Pulmonary artery endothelial cell (primary cell): ENCODE measurements at regions not wholly inside any gene's neighbourhood (a gene's known extent, or its start where the extent isn't known, plus 50 kb on each side); places are given as distances from the start of the nearest gene placed in this dataset.
A peak's percentile ranks its signal among the peaks of the same experiment; 100 is the strongest.

ENCODE experiments used
- DNase-seq: peaks from one replicate; pipeline ENCODE4 v3.0.0-alpha.2; 2011; ENCODE audit warnings: low read depth, low spot score

DNA sequence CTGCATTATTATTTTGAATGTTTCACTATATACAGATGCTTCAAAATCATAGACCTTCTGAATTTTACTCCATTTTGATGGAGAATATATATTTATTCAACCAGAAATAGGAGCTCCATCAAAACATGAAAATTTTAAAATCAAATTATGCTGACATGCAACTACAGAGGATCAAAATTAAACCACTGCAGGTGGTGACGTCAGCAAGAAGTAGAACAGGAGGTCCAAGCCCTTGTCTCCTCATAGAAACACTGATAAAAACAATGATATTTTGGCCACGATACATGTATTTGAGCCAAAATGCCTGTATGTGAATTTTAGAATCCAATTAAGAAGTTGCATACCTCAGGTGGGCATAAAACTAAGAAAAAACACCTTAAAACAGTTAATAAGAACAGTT, 236.6 kb upstream of the FBXL7 start:
- DNase-seq = no peak

DNA sequence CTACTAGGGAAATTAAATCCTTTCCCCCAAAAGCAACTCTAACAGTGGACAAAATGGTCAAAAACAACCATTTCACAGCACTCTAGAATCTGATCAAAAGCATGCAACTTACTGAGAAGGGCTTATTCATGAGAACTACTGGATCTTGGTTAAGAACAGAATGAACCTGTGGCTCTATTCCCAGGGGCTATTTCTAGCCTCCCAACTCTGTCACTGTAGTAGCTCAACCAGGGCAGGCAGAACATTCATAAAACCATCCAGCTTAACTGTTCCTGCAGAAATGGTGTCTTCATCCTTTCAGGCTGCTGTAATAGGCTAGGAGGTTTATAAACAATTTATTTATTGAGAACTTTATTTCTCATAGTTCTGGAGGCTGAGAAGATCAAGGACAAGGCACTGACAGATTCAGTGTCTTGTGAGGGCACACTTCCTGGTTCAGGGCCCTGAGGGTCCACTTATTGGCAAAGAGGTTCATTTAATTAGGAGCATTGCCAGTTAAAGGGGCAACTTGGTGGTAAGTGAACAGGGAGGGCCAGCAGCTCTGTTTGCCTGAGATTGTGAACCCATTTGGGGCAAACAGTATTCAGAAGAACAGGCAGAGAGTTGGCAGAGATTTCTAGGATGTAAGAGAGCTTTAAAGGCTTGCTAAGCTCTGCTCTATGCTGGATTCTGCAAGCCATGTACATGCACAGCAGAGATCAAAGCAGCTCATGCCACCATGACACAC, 238.5 kb upstream of the FBXL7 start:
- no peak for DNase-seq

DNA sequence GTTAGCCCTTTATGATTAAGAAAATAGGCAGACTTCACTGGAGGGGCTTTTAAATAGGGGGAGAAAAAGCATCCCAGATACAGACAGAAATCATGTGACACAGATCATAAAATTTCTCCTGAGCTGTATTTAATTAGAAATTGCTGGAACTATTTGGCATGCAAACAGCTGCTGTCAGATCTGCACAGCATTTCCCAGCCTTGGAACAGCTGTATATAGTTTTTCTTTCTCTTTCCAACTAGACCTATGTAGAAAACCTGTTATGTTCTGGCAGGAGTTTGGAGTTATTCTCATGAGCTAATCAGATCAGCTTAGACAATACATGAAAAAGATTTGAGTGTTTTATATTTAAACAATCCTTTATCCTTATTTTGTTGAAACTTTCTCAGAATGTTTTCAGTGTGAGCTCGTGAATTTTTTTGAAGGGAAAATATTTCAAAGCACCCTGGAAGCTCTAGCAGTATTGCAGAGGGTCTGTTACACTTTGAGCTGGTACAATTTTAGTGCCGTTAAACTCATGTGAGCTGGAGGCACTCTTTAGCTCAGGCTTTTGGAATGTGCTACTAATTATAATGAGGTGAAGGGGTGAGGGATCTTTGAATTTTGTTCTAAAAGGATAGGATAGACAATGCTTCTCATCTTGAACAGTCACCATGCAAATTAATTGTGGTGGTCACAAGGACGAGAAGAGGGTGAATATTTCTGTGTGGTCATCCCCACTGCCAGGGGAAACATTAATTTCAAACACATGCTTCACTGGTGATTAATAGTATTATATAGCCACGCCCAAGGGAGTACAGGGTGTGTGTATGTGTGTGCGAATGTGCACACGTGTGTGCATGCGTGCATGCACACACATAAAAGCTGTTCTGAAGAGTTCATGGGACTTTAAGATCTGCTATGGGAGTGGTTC, 239.4 kb upstream of the FBXL7 start:
- no peak for DNase-seq

DNA sequence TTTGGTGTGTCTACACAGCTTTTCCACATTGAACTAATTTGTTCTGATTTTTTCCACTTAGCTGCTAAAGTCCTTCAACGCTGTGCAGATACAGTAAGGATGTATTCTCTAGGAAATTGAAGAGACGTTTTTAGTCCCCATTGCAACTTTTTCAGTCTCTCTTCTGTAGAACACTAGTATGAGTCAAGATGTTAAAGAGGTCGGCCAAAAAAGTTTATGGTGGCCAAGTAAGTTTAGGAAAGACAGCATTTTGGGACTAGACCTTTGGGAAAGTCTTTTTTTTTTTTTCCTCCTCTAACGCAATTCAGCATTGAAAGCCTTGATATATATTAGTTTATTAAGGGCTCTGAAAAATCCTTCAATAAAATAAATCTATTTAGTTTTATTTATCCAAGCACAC, 243.5 kb upstream of the FBXL7 start:
- DNase-seq = no peak

DNA sequence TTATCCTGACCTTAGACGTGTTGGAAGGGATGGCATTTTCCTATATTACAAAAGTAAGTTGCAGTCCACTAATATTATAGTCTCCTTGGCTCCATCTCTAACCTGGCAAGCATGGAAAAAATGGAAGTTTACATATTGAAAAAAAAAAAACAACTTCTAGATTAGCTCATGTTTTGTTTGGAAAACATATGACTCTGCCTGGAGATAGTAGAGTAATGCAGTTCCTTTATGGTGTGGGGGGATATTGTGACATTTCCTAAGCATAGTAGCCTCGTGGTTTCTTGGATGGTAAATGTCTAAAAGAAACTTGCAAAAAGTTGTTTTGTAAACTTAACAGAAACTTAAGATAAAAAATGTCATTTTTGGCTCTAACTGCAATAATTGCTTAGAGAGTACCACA, 244.4 kb upstream of the FBXL7 start:
- DNase-seq = no peak

DNA sequence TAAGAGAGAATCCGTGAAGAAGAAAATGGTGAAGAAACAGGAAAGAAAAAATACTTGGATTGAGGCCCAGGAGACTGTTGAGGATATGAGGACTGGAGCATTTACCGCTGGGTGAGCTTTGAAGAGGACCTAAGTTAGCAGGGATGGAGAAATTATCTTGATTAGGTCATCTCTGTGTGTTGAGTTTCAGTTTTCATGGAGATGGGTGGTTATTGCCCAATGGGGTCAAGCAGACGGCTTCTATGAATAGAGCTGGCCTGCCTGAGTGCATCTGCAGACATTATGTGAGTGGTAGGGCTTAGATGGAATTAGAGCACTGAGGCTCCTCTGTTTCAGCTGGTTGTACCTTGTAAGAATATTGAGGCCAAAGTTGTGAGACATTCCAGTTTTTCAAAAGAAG, 245.4 kb upstream of the FBXL7 start:
- DNase-seq = no peak

DNA sequence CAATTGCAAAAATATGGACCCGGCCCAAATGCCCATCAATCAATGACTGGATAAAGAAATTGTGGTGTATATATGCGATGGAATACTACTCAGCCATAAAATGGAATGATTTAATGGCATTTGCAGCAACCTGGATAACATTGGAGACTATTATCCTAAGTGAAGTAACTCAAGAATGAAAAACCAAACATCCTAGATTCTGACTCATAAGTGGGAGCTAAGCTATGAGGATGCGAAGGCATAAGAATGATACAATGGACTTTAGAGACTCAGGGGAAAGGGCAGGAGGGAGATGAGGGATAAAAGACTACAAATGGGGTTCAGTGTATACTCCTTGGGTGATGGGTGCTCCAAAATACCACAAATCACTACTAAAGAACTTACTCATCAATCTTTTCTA, 247.6 kb upstream of the FBXL7 start:
- DNase-seq = no peak

DNA sequence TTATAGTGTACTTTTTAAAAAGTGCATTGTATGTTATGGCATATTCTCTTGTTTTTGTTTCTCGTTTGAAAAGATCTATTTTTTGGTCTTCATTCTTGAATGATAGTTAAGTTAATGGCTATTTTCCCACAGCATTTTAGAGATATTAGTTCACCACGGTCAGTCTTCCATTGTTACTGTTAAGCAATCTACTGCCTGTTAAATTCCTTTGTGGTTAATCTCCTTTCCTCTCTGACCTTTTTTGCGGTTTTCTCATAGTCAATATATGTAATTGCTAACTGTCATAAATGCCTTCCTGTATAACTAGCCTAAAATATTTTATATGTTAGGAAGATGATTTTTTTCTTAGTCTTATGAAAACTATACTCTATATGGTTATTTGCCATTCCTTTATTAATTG, 250.8 kb upstream of the FBXL7 start:
- peak; percentile 17 for DNase-seq

DNA sequence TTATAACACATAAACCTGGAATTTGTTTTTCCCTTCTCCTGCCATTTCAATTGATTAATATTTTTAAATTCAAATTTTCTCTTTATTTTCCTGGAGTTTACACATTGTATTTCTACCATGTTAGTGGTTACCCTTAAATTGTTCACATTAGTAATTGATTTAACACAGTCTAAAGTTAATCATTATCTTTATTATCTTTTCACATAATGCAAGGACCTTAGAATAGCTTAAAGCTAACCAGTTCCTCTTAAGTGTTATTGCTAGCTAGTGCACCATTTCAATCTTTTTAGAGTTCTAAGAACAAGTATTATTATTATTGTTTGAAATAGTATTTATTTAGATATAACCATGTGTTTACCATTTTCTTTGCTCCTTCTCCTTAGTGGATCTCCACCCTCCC, 251.2 kb upstream of the FBXL7 start:
- DNase-seq = no peak

DNA sequence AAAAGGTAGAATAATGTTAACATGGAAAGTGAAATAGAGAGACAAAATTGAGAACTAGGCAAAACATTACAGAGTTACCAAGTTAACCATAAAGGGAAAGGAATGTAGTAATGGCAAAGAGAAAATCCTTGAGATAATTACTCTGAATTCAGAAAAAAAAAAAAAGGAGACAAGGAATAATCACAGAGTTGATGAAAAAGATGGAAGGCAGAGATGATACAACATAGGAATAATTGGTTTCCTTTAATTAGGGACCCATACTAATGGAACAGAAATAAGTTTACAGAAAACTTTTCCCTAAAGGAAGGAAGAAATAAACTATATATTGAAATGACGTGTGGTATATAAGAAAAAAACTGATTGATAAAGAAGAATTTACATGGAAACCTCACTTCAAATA, 254.1 kb upstream of the FBXL7 start:
- no peak for DNase-seq

DNA sequence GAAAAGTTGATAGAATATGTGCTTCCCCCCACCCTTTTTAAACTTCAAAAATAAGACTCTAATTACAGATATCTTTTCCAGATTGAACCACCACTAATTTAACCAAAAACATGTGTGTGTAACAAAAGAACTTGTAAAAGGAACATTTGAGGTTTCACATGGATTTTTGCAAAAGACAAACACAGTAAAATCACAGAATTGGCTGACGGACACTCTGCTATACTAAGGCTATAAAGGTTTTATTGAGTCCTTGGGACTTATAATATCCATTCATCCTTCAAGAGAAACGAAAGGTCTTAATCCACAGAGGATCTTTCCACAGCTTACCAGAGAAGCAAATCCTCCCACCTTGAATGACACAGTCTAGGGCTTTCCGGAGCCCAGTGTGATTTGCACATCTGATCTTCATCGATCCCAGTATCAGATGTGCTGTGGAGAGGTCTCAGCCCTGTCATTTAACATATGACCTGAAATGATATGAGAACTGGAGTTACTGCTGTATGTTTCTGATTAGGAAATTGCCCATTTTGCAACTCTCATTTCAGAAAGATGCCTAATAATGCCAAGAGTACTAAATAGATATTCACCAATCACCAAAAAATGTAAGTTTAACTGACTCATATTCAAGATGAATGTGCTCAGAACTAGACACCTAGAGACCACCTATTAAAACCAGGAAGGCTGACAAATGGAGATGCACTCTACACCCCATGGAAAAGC, 256.5 kb upstream of the FBXL7 start:
- DNase-seq = no peak

DNA sequence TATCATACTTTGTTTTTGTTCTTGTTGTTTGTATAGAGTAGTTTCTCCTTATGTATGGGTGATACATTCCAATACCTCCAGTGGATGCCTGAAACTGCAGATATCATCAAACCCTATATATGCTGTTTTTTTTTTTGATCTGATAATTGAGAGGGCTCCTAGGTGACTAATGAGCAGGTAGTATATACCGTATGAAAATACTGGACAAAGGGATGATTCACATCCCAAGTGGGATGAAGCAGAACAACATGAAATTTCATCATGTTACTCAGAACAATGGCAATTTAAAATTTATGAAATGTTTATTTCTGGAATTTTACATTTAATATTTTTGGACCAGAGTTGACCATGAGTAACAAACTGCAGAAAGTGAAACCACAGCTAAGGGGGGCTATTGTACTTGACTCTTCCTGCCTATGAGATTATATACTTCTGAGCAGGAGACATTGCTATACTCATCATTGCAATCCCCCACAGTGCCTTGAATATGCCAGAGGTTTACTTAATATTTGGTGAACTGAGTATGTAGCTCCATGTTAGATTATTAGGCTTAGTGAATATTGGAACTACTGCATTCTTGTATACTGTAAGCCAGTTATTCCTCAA, 258.7 kb upstream of the FBXL7 start:
- no peak for DNase-seq

DNA sequence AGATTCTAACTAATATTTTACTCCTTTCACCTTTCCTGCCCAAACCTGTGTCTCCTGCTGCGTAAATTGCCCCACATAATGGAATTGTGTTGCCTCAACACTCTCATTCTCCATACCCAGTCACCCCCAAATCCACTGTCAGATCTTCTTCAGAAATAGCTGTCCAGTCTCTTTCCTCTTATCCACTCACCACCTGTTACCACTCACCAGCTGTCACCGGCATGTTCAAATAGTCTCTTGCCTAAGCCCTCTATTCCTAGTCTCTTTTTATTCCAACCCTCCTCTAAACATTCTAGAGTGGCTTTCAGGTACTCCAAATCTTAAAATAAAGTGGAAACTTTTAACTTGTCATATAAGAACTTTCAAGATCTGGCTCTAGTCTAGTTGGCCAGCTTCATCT, 262.0 kb upstream of the FBXL7 start:
- no peak for DNase-seq

DNA sequence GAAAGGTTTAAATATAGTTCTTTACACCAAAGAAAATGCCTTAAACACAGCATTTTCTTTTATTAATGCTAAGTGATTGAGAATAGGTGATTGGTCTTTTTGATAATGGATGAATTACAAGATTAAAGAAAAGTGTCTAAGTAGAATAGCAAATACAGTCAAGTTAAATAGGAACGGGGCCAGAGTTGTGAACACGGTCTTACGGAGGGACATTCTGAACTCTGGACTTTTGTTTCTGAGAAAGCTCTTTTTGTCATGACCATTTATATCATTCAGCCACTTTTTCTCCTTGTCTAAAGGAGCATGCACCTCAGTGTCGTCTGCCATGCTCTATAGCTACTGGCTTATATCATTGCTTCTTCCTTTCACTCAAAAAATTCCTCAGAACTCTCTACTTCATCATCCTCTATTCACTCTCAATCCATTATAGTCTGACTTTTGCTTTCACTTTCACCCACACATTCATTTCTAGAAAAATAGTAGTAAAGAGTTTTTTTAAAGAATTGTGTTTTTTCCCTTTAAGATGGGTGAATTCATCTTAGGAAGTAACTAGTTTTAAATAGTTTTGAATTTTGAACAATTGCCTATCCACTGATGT, 263.0 kb upstream of the FBXL7 start:
- no peak for DNase-seq

DNA sequence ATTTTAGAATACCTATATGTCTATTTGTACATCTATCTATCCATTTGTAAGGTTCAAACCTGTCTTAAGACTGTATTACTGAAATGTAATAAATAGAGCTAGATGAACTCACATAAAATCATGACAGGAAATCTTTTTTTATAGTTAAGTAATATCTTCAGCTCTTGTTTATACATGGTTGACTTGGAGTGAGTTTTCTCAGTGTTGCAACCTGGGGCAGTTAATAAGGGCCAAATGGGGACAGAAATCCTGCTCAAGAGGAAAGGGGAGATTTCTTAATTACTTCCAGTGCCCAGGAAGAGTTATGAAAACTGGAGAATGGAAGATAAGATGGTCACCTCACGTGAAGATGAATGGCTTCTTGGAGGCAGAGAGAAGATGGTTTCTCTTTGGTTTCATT, 265.1 kb upstream of the FBXL7 start:
- DNase-seq = no peak

DNA sequence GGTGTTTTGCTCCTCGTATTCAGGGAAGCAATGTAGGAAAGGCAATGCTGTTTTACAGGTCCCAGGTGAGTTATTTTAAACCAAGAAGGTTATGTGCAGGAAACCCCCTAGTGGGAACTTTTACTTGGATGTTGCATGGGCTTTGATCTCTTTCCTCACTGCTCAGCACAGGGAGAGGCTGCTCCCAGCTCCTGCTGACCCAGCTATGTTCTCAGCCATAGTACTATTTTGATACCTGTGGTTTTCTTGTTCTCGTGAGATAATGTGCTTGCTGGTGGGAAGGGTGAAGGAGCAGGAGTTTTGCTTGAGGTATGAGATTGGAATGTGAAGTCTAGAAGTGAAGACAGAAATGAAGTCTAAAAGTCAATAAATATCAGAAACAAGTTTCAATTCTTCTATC, 265.6 kb upstream of the FBXL7 start:
- DNase-seq = no peak

DNA sequence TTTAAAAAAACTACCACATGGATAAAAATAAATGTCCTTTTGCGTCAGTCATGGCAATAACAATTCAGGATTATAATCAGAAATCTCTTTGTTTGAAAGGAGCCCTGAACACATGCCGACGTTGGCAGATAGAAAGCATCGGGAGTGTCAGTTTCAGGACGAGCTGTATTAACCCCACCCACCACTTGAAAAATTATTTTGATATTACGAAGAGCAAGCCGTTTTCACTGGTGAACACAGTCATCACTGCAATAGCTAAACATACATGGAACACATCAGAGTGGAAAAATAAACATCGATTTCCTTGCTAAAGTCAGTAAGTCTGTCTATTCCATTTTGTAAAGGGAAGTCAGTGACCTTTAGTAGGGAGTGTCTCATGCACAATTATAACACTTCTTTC, 266.4 kb upstream of the FBXL7 start:
- no peak for DNase-seq

DNA sequence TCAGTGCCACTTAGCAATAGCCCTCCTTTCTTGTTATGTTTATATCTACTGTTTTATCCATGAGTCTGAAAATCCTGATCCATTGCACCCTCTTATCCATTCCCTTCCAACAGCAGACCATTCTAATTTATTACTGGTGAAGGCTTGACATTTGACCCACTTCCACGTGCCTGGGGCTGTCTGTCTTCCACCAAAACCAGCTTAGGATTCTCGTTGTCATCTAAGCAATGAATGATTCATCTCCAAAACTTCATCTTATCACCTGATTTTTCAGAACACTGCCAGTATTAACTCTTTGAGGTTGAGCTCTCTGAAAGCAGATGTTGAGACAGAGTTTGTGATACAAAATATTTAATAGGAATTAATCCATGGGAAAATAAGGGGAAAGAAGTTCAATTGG, 277.8 kb upstream of the FBXL7 start:
- DNase-seq = no peak

DNA sequence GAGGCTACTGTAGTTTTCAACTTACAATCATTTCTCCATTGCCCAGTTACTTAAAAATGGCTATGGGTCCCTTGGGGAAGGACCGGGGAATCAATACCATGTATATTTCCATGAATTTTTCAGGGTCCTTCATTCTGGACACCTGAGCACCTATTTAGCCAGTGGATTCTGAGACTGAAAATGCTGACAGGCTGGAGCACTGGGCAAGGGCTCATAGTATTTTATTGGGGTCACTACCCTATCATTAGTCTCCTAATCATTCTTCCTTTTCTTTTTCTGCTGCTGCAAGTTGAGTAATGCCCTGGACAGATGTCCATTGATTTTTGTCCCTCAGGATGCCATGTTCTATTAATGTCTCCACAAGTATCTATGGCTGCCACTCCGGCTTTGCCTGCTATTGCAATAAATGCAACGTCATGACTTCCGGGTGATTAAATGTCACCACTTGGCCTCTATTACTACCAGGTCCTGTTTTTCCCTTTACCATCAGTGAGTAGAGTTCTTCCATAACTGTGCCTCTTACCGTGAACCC, 279.3 kb upstream of the FBXL7 start:
- DNase-seq = no peak

DNA sequence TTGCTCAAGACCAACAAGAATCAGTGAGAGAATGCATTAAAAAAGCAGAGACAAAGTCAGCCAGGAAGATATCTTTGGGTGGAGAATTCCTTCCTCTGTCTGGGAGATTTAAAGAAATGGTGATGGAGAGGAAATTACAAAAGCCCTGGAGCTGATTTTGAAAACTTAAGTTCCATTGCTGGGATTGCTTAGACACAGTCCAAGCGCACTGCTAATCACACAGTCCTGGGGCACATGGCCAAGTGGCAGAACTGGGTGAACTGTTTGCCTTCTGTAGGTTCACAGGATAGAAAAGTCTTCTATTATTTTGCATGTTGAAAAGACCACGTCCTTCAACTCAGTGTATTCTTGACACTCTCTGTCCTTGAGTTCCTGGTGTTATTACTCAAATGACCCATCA, 284.9 kb upstream of the FBXL7 start:
- DNase-seq = no peak

DNA sequence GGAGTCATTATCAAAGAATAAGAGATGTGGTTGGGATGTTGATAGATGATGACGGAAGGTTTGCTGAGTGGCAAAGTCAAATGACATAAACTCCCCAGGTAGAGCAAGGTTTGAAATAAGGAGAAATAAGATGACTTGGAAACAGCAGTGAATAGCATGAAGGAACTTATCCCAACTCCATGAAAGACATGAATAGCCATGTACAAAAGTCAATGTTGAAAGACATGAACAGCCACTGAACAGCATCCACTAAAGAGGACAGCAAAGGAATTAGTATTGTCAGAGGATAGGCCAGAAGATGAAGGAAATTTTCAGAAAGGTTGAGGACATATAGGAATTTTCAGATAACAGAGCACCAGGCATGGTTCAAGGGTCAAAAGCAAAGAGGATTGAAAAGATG, 286.0 kb upstream of the FBXL7 start:
- DNase-seq = no peak
